ENCODE measurements at regions not wholly inside any gene's neighbourhood (a gene's known extent, or its start where the extent isn't known, plus 50 kb on each side); places are given as distances from the start of the nearest gene placed in this dataset.

DNA sequence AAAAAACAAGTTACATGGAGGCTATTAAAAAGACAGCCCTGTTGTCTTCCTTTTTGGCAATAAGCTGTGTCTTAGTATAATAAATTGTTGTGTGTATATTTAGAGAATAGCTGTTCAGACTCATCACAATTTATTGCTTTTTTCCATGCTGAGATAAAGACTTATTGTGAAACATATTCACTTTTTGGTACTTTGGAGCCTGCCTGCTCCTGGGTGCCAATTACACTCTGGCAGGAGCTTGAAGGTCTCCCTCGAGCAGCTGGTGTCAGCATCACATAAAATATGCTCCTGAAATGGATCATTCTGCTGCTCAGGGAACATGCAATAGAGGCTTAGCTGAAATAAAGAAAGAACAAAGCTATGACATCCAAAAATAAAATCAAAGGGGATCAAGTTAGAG lies 211.6 kb upstream of the DKK2 start:
- TF ChIP-seq TAF1 (IDR thresholded peaks at IDR 0.05; ENCODE audit: borderline replicate concordance, insufficient read depth, low read length), result no peak
- TF ChIP-seq SIN3A (IDR thresholded peaks at IDR 0.05; ENCODE audit: borderline replicate concordance, insufficient read depth, low read length), result no peak
- TF ChIP-seq POLR2AphosphoS5 (IDR thresholded peaks at IDR 0.05; ENCODE audit: low read depth, low read length), result no peak
- TF ChIP-seq, protein P1, sequence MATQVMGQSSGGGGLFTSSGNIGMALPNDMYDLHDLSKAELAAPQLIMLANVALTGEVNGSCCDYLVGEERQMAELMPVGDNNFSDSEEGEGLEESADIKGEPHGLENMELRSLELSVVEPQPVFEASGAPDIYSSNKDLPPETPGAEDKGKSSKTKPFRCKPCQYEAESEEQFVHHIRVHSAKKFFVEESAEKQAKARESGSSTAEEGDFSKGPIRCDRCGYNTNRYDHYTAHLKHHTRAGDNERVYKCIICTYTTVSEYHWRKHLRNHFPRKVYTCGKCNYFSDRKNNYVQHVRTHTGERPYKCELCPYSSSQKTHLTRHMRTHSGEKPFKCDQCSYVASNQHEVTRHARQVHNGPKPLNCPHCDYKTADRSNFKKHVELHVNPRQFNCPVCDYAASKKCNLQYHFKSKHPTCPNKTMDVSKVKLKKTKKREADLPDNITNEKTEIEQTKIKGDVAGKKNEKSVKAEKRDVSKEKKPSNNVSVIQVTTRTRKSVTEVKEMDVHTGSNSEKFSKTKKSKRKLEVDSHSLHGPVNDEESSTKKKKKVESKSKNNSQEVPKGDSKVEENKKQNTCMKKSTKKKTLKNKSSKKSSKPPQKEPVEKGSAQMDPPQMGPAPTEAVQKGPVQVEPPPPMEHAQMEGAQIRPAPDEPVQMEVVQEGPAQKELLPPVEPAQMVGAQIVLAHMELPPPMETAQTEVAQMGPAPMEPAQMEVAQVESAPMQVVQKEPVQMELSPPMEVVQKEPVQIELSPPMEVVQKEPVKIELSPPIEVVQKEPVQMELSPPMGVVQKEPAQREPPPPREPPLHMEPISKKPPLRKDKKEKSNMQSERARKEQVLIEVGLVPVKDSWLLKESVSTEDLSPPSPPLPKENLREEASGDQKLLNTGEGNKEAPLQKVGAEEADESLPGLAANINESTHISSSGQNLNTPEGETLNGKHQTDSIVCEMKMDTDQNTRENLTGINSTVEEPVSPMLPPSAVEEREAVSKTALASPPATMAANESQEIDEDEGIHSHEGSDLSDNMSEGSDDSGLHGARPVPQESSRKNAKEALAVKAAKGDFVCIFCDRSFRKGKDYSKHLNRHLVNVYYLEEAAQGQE (IDR thresholded peaks at IDR 0.05; ENCODE audit: insufficient read depth in 1 of 2, low read depth in 2 of 2, low read length in 2 of 2), result no peak
- TF ChIP-seq FOXP2 (optimal IDR thresholded peaks at IDR 0.05; ENCODE audit: borderline replicate concordance, extremely low read depth, extremely low read length, insufficient read depth), result no peak

DNA sequence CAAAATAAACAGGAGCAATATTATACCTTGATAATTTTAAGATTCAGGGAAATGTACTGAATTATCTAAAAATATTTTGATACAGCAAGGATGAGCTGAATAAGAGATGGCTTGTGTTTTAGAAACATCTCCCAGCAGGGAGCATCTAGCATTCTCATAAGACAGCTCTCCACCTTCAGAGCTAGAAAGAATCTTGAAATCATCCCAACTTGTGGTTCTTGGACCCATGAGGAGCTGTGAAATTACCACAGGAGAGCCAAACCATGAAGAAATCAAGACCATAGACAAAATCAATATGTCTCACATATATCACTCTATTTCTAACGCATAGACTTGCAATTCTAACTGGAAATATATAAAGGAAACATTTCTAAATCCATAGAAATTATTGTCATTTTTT lies 210.6 kb upstream of the DKK2 start:
- TF ChIP-seq TAF1 (IDR thresholded peaks at IDR 0.05; ENCODE audit: borderline replicate concordance, insufficient read depth, low read length), result no peak
- TF ChIP-seq POLR2AphosphoS5 (IDR thresholded peaks at IDR 0.05; ENCODE audit: low read depth, low read length), result no peak
- TF ChIP-seq, protein P1 (IDR thresholded peaks at IDR 0.05; ENCODE audit: insufficient read depth in 1 of 2, low read depth in 2 of 2, low read length in 2 of 2), result no peak
- TF ChIP-seq FOXP2 (optimal IDR thresholded peaks at IDR 0.05; ENCODE audit: borderline replicate concordance, extremely low read depth, extremely low read length, insufficient read depth), result no peak
- TF ChIP-seq SIN3A (IDR thresholded peaks at IDR 0.05; ENCODE audit: borderline replicate concordance, insufficient read depth, low read length), result no peak

DNA sequence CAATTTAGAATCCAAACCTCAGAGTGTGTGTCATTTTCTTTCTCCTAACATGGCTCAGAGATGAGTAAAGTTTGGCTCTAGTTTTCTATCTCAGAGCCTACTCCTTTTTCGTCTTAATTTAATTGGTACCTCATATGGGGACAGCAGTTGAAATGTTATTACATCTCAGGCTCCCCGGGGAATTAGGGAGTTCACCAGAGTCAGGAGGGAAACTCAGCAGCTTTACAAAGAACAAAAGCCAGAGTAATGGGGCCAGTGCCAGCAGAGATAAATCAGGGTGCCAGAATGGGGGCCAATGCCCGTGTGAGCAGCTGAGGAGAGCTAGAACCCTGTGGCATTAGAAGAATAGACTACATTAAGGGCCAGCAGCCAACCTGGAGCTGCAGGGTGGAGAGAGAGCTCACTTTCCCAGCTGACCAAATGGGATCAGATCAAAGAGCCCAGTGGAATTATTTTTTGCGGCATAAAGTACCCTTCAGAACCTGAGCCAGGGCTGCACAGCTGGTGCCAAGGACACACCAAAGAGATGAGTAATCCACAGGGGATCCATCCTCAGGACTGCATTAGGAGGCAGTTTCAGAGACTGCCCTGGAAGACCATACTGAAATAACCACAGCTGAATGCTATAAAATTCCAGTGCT lies 207.1 kb upstream of the DKK2 start:
- no peak for TF ChIP-seq POLR2AphosphoS5 (IDR thresholded peaks at IDR 0.05; ENCODE audit: low read depth, low read length)
- no peak for TF ChIP-seq SIN3A (IDR thresholded peaks at IDR 0.05; ENCODE audit: borderline replicate concordance, insufficient read depth, low read length)
- TF ChIP-seq FOXP2 (optimal IDR thresholded peaks at IDR 0.05; ENCODE audit: borderline replicate concordance, extremely low read depth, extremely low read length, insufficient read depth), result no peak
- TF ChIP-seq, protein P1 (IDR thresholded peaks at IDR 0.05; ENCODE audit: insufficient read depth in 1 of 2, low read depth in 2 of 2, low read length in 2 of 2), result no peak

DNA sequence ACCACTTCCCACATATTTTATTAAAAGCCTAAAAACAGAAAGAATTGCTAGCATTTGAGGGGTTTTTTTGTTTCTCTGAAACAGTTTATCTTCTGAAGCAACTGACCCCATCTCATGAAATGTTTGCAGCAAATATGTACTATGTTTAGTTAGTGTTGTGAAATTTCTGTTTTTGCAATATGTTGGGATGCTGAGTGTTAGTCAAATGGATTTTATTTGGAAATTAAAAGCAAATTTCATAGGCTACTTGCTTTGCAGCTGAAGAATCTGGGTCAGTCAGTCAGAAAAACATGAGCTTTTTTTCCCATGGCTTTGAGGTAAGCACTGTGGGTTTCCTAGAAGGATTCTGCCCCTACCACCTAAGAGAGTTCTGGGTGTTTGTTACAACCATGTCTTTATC lies 184.9 kb upstream of the DKK2 start:
- TF ChIP-seq, protein P1 (IDR thresholded peaks at IDR 0.05; ENCODE audit: insufficient read depth in 1 of 2, low read depth in 2 of 2, low read length in 2 of 2), result no peak

DNA sequence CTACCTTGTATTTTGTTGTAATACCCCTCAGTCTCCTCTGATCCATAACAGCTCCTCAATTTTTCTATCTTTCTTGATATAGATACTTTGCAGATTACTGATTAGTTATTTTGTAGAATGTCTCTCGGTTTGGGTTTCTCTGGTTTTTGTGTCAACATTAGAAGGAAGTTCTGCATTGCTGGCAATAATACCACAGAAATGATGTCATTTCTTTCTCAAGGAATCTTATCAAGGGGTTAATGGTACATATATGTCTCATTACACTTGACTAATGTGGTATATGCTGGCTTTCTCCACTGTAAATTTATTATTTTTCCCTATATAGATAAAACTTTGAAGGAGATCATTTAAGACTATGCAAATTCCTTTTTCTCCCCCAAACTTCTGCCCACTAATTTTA lies 183.6 kb upstream of the DKK2 start:
- no peak for TF ChIP-seq FOXP2 (optimal IDR thresholded peaks at IDR 0.05; ENCODE audit: borderline replicate concordance, extremely low read depth, extremely low read length, insufficient read depth)
- TF ChIP-seq SIN3A (IDR thresholded peaks at IDR 0.05; ENCODE audit: borderline replicate concordance, insufficient read depth, low read length), result no peak
- TF ChIP-seq, protein P1 (IDR thresholded peaks at IDR 0.05; ENCODE audit: insufficient read depth in 1 of 2, low read depth in 2 of 2, low read length in 2 of 2), result no peak
- no peak for TF ChIP-seq POLR2AphosphoS5 (IDR thresholded peaks at IDR 0.05; ENCODE audit: low read depth, low read length)
- TF ChIP-seq TAF1 (IDR thresholded peaks at IDR 0.05; ENCODE audit: borderline replicate concordance, insufficient read depth, low read length), result no peak

Data from PFSK-1 (cell line).